HEK293 (cell line): ENCODE measurements at regions not wholly inside any gene's neighbourhood (a gene's known extent, or its start where the extent isn't known, plus 50 kb on each side); places are given as distances from the start of the nearest gene placed in this dataset.

Experiments
- CTCF ChIA-PET: fragments of 350-600 bp; formaldehyde crosslinking; extraction: SDS; loops from one replicate; lab custom pipeline; 2021; ENCODE audit warnings: antibody characterized with exemption; lab: Yijun Ruan, JAX
- POLR2A ChIA-PET: fragments of 300-600 bp; formaldehyde crosslinking; extraction: SDS; loops from one replicate; lab custom pipeline; 2020; ENCODE audit warnings: antibody characterized with exemption, inconsistent platforms; lab: Yijun Ruan, JAX
- H3K27ac ChIP-seq: fragments of 200-500 bp; sonication (Bioruptor generic); 2 replicates; pipeline ENCODE4 v1.5.1; 2014; ENCODE audit warnings: low read depth, low read length, control low read depth, inconsistent platforms; ENCODE audit errors: extremely low read depth
- H3K36me3 ChIP-seq, 2 experiments: fragments of 200-500 bp in 1 of 2; sonication (Bioruptor generic) in 1 of 2; 1 replicate in 1 of 2; 2 replicates in 1 of 2; pipeline ENCODE4 v1.5.1; 2014 to 2017; ENCODE audit warnings: inconsistent platforms in 2 of 2, low read length in 2 of 2; ENCODE audit not compliant: control insufficient read depth in 2 of 2, insufficient read depth in 1 of 2
- H3K4me1 ChIP-seq: fragments of 200-500 bp; sonication (Bioruptor generic); 2 replicates; pipeline ENCODE4 v1.5.1; 2014; ENCODE audit warnings: mild to moderate bottlenecking, low read length, inconsistent platforms; ENCODE audit not compliant: control insufficient read depth, insufficient read depth
- H3K4me3 ChIP-seq: 2 replicates; pipeline ENCODE4 v1.5.1; 2011; ENCODE audit warnings: low read depth, mild to moderate bottlenecking, control low read depth, low read length, moderate library complexity
- H3K9me3 ChIP-seq: fragments of 200-500 bp; sonication (Bioruptor generic); 2 replicates; pipeline ENCODE4 v1.5.1; 2014; ENCODE audit warnings: low read depth, low read length, inconsistent platforms; ENCODE audit not compliant: control insufficient read depth, insufficient read depth
- BCL11B ChIP-seq: fragments of 450-650 bp; formaldehyde crosslinking; IDR thresholded peaks from 2 replicates; pipeline ENCODE4 v1.5.1; 2016; ENCODE audit warnings: low read depth, missing biosample characterization, missing genetic modification characterization
- GFI1B ChIP-seq: fragments of 450-650 bp; formaldehyde crosslinking; IDR thresholded peaks from 2 replicates; pipeline ENCODE4 v1.5.1; 2016; ENCODE audit warnings: missing biosample characterization, missing genetic modification characterization
- KLF10 ChIP-seq: fragments of 450-650 bp; IDR thresholded peaks from 2 replicates; pipeline ENCODE4 v1.5.1; 2018; ENCODE audit warnings: missing biosample characterization, mild to moderate bottlenecking, missing genetic modification characterization
- OVOL3 ChIP-seq: fragments of 450-650 bp; formaldehyde crosslinking; IDR thresholded peaks from 2 replicates; pipeline ENCODE4 v1.5.1; 2016; ENCODE audit warnings: missing biosample characterization, missing genetic modification characterization
- TRIM28 ChIP-seq: IDR thresholded peaks from 2 replicates; pipeline ENCODE4 v1.6.1; 2011; ENCODE audit warnings: low read length, control low read depth, borderline replicate concordance
- ZBTB8A ChIP-seq: fragments of 450-650 bp; formaldehyde crosslinking; IDR thresholded peaks from 2 replicates; pipeline ENCODE4 v1.5.1; 2016; ENCODE audit warnings: missing biosample characterization, missing genetic modification characterization
- ZNF10 ChIP-seq: fragments of 450-650 bp; formaldehyde crosslinking; IDR thresholded peaks from 2 replicates; pipeline ENCODE4 v1.5.1; 2017; ENCODE audit warnings: missing biosample characterization, missing genetic modification characterization
- ZNF114 ChIP-seq: fragments of 450-650 bp; formaldehyde crosslinking; IDR thresholded peaks from 2 replicates; pipeline ENCODE4 v1.5.0; 2017; ENCODE audit warnings: missing biosample characterization, missing genetic modification characterization
- ZNF221 ChIP-seq: fragments of 450-650 bp; formaldehyde crosslinking; IDR thresholded peaks from 2 replicates; pipeline ENCODE4 v1.5.1; 2017; ENCODE audit warnings: missing biosample characterization, missing genetic modification characterization, borderline replicate concordance
- ZNF23 ChIP-seq: fragments of 450-650 bp; formaldehyde crosslinking; IDR thresholded peaks from 2 replicates; pipeline ENCODE4 v1.5.1; 2016; ENCODE audit warnings: missing biosample characterization, missing genetic modification characterization, borderline replicate concordance
- ZNF274 ChIP-seq, 2 experiments: fragments of 200-500 bp in 1 of 2; fragments of 450-650 bp in 1 of 2; sonication (Bioruptor generic) in 1 of 2; formaldehyde crosslinking in 1 of 2; IDR thresholded peaks; 2 replicates each; pipeline versions ENCODE4 v1.5.1 to v1.6.1; 2014 to 2016; ENCODE audit warnings: borderline replicate concordance in 1 of 2, inconsistent platforms in 1 of 2, low read length in 1 of 2, missing biosample characterization in 1 of 2, missing genetic modification characterization in 1 of 2
- ZNF394 ChIP-seq: fragments of 450-650 bp; formaldehyde crosslinking; IDR thresholded peaks from 2 replicates; pipeline ENCODE4 v1.5.1; 2016; ENCODE audit warnings: missing biosample characterization, missing genetic modification characterization, mild to moderate bottlenecking, moderate library complexity, borderline replicate concordance
- ZNF48 ChIP-seq: fragments of 450-650 bp; formaldehyde crosslinking; IDR thresholded peaks from 2 replicates; pipeline ENCODE4 v1.5.1; 2016; ENCODE audit warnings: missing biosample characterization, missing genetic modification characterization
- ZNF510 ChIP-seq: fragments of 450-650 bp; formaldehyde crosslinking; IDR thresholded peaks from 2 replicates; pipeline ENCODE4 v1.5.1; 2018; ENCODE audit warnings: mild to moderate bottlenecking, missing genetic modification characterization, missing biosample characterization; ENCODE audit not compliant: insufficient replicate concordance
- ZNF514 ChIP-seq: fragments of 450-650 bp; formaldehyde crosslinking; IDR thresholded peaks from 2 replicates; pipeline ENCODE4 v1.5.1; 2016; ENCODE audit warnings: missing biosample characterization, missing genetic modification characterization
- ZNF629 ChIP-seq: fragments of 450-650 bp; formaldehyde crosslinking; IDR thresholded peaks from 2 replicates; pipeline ENCODE4 v1.5.1; 2017; ENCODE audit warnings: missing biosample characterization, missing genetic modification characterization
- ZNF654 ChIP-seq: fragments of 450-650 bp; formaldehyde crosslinking; IDR thresholded peaks from 2 replicates; pipeline ENCODE4 v1.5.1; 2016; ENCODE audit warnings: low read depth, missing biosample characterization, missing genetic modification characterization
- ZNF677 ChIP-seq: fragments of 450-650 bp; IDR thresholded peaks from 2 replicates; pipeline ENCODE4 v1.5.0; 2018; ENCODE audit warnings: missing biosample characterization, mild to moderate bottlenecking, missing genetic modification characterization, moderate library complexity
- ZNF792 ChIP-seq: fragments of 450-650 bp; formaldehyde crosslinking; IDR thresholded peaks from 2 replicates; pipeline ENCODE4 v1.5.1; 2016; ENCODE audit warnings: missing biosample characterization, missing genetic modification characterization
- ZNF837 ChIP-seq: fragments of 450-650 bp; formaldehyde crosslinking; IDR thresholded peaks from 2 replicates; pipeline ENCODE4 v1.5.1; 2016; ENCODE audit warnings: missing biosample characterization, missing genetic modification characterization
- TF ChIP-seq, protein P1 (sequence below): fragments of 450-650 bp; formaldehyde crosslinking; IDR thresholded peaks from 2 replicates; pipeline ENCODE4 v1.5.1; 2016; ENCODE audit warnings: missing biosample characterization, missing genetic modification characterization
- TF ChIP-seq, protein P2 (sequence below): fragments of 450-650 bp; formaldehyde crosslinking; IDR thresholded peaks from 2 replicates; pipeline ENCODE4 v1.5.1; 2016; ENCODE audit warnings: missing biosample characterization, missing genetic modification characterization
- TF ChIP-seq, protein P3 (sequence below): fragments of 450-650 bp; formaldehyde crosslinking; IDR thresholded peaks from 2 replicates; pipeline ENCODE4 v1.5.1; 2016; ENCODE audit warnings: missing biosample characterization, missing genetic modification characterization
- TF ChIP-seq, protein P4 (sequence below): fragments of 450-650 bp; formaldehyde crosslinking; IDR thresholded peaks from 2 replicates; pipeline ENCODE4 v1.5.1; 2017; ENCODE audit warnings: missing biosample characterization, missing genetic modification characterization

DNA sequence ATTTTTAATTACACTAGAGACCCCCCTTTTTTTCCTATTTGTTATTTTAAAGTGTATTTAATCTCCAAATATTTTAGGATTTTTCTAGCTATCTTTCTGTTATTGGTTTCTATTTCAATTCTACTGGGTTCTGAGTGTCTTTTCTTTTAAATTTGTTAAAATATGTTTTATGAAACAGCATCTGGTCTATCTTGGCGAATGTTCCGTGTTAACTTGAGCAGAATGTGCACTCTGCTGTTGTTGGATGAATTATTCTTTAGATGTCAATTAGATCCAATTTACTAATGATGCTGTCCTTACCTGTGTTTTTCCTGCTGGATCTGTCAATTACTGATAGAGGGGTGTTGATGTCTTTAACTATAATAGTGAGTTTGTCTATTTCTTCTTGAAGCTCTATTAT is 462.0 kb upstream of the CNTN3 start (continued):
- TF ChIP-seq ZNF10 (tag by site-specific recombination) (no peak), ZNF629 (tag by site-specific recombination) (no peak), ZNF394 (tag by site-specific recombination) (no peak), ZNF274 (IDR thresholded peaks at IDR 0.05; ENCODE audit: low read length) (no peak), ZNF274 (tag by site-specific recombination; IDR thresholded peaks at IDR 0.05; ENCODE audit: borderline replicate concordance) (no peak)
- TF ChIP-seq, protein P1, sequence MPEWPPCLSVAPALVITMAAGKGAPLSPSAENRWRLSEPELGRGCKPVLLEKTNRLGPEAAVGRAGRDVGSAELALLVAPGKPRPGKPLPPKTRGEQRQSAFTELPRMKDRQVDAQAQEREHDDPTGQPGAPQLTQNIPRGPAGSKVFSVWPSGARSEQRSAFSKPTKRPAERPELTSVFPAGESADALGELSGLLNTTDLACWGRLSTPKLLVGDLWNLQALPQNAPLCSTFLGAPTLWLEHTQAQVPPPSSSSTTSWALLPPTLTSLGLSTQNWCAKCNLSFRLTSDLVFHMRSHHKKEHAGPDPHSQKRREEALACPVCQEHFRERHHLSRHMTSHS (tag by site-specific recombination): no peak

DNA sequence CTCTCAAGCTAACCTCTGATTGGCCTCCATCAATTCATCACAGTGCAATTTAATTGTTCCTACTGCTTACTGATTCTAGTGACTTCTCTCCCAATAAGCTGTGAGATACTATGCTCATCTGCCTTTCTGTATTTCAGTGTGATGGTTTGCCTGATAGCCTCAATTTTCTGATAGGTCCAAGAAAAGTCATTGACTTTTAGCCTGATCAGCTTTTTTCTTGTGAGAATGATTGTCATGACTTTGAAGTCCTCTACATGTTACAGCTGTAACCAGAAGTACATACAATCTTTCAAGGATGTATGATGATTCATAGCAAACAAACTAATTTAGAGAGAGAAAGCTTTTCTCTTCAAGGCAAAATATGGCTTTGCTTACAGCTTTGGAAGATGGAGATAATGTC is 463.8 kb upstream of the CNTN3 start:
- TF ChIP-seq KLF10 (tag by site-specific recombination) (no peak), ZNF23 (tag by site-specific recombination) (no peak), ZNF654 (tag by site-specific recombination) (no peak), ZNF114 (tag by site-specific recombination) (no peak), ZBTB8A (tag by site-specific recombination) (no peak), ZNF510 (tag by site-specific recombination) (no peak), ZNF677 (tag by site-specific recombination) (no peak), ZNF792 (tag by site-specific recombination) (no peak)
- POLR2A ChIA-PET: no interaction called here

DNA sequence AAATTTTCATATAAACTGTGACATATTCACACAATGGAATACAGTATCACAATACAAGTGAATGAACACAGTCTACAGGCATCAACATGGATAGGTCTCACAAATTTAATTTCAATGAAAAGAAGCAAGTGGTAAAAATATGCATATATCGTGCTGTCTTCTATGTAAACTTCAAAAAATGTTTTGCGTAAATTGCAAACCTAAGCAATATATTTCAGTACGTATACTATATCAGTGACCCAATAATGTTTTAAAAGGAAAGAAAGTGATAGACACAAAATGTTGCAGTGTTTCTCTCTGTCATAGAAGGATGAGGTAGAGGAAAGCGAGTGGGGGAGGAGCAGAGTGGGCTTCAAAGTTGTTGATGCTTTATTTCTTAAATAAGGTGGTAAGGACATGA is 468.4 kb upstream of the CNTN3 start:
- no peak overlapping the region for H3K27ac ChIP-seq
- POLR2A ChIA-PET: no interaction called here
- H3K4me3 ChIP-seq: no peak overlapping the region
- H3K36me3 ChIP-seq: no peaks in the 10 kb centered on the region
- TF ChIP-seq, protein P2, sequence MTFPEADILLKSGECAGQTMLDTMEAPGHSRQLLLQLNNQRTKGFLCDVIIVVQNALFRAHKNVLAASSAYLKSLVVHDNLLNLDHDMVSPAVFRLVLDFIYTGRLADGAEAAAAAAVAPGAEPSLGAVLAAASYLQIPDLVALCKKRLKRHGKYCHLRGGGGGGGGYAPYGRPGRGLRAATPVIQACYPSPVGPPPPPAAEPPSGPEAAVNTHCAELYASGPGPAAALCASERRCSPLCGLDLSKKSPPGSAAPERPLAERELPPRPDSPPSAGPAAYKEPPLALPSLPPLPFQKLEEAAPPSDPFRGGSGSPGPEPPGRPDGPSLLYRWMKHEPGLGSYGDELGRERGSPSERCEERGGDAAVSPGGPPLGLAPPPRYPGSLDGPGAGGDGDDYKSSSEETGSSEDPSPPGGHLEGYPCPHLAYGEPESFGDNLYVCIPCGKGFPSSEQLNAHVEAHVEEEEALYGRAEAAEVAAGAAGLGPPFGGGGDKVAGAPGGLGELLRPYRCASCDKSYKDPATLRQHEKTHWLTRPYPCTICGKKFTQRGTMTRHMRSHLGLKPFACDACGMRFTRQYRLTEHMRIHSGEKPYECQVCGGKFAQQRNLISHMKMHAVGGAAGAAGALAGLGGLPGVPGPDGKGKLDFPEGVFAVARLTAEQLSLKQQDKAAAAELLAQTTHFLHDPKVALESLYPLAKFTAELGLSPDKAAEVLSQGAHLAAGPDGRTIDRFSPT (tag by site-specific recombination): no peak
- TF ChIP-seq ZNF514 (tag by site-specific recombination): no peak
- no peak for TF ChIP-seq ZNF837 (tag by site-specific recombination)
- no peak for TF ChIP-seq OVOL3 (tag by site-specific recombination)
- TF ChIP-seq ZNF221 (tag by site-specific recombination): no peak
- TF ChIP-seq TRIM28: no peak
- no peak for TF ChIP-seq BCL11B
- TF ChIP-seq, protein P3, sequence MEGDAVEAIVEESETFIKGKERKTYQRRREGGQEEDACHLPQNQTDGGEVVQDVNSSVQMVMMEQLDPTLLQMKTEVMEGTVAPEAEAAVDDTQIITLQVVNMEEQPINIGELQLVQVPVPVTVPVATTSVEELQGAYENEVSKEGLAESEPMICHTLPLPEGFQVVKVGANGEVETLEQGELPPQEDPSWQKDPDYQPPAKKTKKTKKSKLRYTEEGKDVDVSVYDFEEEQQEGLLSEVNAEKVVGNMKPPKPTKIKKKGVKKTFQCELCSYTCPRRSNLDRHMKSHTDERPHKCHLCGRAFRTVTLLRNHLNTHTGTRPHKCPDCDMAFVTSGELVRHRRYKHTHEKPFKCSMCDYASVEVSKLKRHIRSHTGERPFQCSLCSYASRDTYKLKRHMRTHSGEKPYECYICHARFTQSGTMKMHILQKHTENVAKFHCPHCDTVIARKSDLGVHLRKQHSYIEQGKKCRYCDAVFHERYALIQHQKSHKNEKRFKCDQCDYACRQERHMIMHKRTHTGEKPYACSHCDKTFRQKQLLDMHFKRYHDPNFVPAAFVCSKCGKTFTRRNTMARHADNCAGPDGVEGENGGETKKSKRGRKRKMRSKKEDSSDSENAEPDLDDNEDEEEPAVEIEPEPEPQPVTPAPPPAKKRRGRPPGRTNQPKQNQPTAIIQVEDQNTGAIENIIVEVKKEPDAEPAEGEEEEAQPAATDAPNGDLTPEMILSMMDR (tag by site-specific recombination): no peak
- TF ChIP-seq ZNF48 (tag by site-specific recombination): no peak
- TF ChIP-seq, protein P4, sequence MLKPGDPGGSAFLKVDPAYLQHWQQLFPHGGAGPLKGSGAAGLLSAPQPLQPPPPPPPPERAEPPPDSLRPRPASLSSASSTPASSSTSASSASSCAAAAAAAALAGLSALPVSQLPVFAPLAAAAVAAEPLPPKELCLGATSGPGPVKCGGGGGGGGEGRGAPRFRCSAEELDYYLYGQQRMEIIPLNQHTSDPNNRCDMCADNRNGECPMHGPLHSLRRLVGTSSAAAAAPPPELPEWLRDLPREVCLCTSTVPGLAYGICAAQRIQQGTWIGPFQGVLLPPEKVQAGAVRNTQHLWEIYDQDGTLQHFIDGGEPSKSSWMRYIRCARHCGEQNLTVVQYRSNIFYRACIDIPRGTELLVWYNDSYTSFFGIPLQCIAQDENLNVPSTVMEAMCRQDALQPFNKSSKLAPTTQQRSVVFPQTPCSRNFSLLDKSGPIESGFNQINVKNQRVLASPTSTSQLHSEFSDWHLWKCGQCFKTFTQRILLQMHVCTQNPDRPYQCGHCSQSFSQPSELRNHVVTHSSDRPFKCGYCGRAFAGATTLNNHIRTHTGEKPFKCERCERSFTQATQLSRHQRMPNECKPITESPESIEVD (tag by site-specific recombination): no peak
- no peak for TF ChIP-seq GFI1B (tag by site-specific recombination)
- CTCF ChIA-PET: no interaction called here
- H3K4me1 ChIP-seq: no peaks in the 10 kb centered on the region
- no peaks in the 10 kb centered on the region for H3K9me3 ChIP-seq

More for the DNA sequence above, 463.8 kb upstream of the CNTN3 start:
- no peak overlapping the region for H3K27ac ChIP-seq
- H3K9me3 ChIP-seq: no peaks in the 10 kb centered on the region
- H3K4me1 ChIP-seq: no peaks in the 10 kb centered on the region
- no peaks in the 10 kb centered on the region for H3K36me3 ChIP-seq
- CTCF ChIA-PET: no interaction called here
- H3K4me3 ChIP-seq: no peak overlapping the region
